ENCODE measurements at regions not wholly inside any gene's neighbourhood (a gene's known extent, or its start where the extent isn't known, plus 50 kb on each side); places are given as distances from the start of the nearest gene placed in this dataset.

DNA sequence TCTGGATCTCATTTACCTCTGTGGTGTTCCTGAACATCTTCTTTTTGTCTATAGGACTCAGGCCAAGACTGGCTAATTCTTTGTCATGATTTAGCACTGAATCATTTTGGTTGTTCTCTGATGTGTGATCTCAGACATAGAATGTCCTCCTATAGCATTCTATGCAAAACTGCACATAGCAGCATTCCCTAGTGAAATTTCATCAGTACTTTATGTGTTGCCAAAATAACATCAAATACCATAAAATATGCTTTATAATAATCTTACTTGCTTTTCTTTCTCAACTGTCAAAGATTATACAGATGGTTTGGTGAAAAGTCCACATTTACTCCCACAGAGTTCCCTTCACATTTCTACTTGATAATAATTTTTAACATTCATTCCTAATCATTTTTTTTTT is 115.7 kb upstream of the MPDZ start:
- DNase-seq (ENCODE audit: low spot score): no peak

DNA sequence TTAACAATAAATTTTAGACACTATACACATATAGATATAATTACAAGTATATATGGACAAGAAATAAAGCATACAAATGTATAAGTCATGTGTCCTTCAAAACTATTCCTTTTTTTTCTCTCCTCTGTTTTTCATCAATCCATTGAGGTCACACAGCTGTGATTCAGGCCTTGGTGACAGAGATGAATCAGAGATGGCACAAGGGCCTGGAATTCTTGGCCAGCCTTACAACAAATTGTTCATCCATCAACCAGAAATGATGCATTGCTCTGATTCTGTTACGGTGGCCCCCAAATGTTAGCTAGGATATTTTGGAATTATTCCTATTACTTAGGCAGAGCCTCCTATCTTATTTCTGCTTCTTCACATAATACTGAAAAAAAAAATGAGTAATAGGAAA is 108.7 kb upstream of the MPDZ start:
- no peak for DNase-seq (ENCODE audit: low spot score)

DNA sequence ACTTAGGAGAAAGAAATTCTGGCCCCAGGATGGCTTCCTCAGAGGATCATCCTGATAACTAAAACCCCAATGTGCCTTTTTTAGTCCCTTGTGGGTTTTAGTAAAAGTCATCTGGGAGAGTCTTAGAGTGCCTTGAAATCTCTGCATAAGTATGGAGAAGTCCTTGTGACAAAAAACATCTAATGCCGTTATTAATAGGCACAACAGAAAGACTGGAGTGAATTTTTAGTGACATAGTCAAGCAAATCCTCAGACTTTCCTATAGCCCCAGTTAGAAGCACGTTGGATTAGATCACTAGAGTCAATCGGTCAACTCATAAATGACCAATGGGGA is 108.2 kb upstream of the MPDZ start:
- DNase-seq (ENCODE audit: low spot score): no peak

DNA sequence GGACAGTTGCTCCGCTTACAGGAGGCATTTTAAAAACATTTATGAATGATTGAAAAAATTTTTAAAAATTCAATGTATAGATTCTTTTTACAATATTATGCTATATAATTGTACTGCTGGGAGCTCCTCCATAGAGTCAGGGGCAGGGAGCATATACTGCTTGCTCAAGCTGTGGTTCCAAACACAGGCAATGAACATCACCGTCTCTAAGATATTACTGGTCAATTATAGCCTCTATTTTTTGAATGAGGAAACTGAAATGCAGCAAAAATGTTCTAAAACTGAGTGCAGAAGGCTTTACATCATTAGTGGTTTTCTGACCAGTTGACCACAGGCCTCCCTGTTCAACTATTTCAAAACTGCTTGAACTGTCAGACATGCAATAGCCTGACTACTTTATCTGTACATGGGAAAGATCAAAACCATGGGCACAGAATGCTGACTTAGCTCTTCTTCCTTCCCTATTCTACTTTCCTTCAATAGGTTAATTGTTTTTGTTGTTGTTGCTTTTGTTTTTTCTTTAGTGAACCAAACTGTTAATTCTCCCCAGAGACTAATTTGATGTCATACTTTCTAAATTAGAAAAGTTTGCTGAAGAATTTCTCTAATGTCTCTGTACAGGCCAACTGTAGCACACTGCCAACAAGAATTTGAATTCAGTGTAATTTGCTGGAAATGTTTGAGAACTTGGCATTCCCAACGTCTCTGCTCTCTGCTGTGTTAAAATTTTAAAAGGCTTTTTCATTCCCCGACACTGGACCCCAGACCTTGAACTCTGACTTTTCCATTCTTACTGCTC is 107.6 kb upstream of the MPDZ start:
- no peak for DNase-seq (ENCODE audit: low spot score)

DNA sequence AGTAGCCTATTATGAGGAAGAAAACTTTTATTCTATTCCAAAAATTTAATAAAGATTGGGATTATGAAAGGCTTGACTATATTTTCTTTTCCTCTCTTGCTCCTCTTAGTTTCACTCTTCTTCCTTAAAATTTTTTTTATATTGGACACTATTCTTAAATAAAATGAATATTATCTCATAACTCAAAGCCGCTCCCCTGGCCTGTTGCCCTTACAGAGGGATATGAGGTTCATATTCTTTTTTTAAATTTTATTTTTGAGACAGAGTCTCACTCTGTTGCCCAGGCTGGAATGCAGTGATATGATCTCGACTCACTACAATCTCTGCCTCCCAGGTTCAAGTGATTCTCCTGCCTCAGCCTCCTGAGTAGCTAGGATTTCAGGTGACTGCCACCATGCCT is 106.8 kb upstream of the MPDZ start:
- DNase-seq (ENCODE audit: low spot score): no peak

DNA sequence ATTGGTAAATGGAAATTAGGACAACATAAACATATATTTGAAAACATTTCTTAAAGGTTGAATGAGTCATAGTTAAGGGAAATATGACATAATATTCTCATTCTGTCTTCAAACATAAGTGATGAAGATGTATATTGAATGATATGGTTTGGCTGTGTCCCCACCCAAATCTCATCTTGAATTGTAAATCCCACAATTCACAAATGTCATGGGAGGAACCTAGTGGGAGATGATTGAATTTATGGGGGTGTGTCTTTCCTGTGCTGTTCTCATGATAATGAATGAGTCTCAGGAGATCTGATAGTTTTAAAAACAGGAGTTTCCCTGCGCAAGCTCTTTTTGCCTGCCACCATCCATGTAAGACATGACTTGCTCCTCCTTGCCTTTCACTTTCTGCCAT is 104.4 kb upstream of the MPDZ start:
- no peak for DNase-seq (ENCODE audit: low spot score)

DNA sequence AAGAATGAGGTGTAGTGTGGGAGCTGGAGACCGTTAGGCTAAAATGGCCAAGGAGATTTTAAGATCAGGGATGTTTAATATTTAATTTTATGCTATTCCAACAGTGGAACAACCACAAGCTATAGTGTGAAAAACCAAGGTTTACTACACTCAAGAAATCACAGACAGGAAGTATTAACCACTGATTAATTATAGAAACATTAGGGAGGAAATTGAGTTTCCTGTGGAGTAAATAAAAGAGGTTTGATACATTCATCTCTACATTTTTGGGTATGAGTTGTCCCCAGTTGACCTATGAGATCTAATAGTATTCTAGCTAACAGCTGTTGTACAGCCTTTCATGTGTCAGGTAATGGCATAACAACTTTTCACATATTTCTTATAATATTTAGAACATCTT is 103.7 kb upstream of the MPDZ start:
- DNase-seq (ENCODE audit: low spot score): no peak

DNA sequence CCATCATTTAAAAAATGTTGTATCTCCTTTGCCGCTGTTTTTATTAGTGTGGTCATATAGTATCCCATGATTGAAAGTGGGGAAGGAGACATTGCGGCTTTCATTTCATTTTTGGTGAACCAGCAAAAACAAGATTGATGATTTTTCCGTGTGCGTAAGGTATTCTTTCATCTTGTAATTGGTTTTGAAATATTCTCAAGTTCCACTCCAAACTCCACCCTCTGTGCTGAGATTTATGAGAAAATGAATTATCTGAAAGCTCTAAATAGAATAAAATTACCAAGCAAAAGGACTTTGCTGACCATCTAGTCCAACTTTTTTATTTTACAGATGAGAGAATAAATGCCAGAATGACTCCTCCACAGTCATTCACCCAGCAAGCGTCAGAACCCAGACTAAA is 103.1 kb upstream of the MPDZ start:
- DNase-seq (ENCODE audit: low spot score): no peak

DNA sequence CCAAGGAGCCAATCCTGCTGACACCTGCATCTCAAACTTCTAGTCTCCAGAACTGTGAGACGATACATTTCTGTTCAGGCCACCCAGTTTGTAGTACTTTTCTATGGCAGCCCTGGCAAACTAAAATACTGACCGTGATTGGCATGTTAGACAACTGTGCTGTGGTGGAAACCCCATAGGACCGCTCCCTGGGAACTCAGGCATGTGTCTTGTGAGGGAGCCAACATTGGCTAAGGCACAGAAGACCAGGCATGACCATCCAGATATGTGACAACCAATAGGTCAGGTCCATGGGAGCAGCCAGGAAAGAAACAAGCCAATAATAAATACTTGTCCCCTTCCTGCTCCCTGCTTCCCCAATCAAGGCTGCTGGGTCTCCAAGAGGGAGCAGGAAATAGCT is 101.4 kb upstream of the MPDZ start:
- no peak for DNase-seq (ENCODE audit: low spot score)

DNA sequence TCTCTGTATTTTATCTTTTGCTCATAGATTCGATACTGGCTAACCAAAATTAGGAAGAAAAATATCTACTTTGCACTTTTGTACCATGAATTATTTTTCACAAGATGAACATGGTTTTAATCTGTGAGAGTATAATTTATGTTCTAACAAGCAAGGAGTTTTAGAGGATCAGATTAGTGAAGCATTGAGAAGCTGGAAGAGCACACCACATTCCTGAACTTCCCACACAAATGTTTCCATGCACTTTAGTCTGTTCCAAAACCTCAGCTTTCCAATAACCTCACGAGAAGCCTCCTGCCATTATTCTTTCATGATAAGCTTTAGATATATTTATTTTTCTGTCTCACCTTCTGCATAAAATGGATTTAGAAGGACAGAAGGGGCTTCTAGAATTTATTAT is 98.7 kb upstream of the MPDZ start:
- no peak for DNase-seq (ENCODE audit: low spot score)

DNA sequence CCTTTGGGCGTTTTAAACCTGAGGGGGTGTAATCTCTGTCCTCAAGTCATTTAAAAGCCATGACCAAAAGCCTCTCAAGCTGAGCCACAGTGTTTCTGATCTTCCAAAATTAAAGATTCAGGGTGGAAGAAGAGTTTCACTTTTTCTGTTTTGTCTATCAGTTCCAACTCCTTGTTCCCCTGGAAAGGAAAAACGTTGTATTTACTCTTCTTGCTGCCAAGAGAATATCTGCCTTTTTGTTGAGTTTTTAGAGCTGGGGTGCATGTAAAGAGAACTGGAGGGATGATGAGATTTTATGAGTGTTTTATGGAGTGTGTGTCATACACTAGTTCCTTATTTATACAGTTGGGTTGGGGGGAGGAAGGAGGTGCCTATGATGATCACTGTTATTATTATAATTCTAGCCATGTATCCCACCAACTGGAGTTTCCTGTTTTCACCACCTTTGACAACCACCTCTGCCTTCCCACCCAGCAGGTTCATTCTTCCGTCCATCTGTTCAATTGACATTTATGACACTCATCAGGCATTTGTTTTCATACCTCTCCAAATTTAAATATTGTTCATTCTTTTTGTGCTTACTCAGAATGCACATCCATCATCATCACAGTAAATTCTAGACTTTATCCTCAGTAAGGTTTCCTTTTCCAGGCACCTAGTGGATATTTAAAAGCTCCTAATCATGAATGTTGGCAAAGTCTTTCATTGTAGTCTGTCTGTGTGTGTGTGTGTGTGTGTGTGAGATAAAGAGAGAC is 97.9 kb upstream of the MPDZ start:
- no peak for DNase-seq (ENCODE audit: low spot score)

DNA sequence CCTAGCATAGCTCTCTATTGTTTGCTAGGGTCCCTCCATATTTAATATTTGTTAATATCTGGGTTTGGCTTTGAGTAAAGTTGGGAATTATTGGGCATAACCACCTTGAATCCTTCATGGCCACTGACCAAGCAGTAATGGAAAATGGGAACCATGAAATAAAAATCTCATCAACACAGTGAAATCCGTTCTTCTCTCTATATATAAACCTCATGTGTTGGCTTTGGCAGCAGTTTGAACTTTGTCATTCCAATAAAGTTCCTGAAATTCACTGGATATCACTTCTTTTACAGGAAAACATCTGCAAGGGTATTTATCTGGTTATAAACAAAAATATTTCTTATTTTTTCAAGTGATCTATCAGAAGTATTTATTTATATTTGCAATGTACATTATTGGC is 93.0 kb upstream of the MPDZ start:
- DNase-seq (ENCODE audit: low spot score): no peak

DNA sequence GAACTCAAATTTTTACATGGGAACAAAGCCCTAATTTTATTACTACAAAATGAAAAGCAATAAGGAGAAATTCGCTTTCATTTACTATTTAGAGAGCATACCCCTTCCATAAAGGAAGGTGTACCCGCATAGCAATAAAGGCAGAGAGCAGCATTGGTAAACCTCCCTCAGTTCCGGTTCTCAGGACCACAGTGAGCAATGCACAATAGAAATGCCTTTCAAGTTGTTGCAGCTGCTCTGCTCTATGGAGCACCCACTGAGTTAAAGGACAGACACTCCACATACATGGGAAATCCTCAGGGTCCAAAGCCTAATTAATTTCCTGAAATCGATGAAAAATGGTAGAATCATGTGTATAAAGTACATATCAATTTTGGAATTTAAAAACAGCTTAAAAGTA is 89.9 kb upstream of the MPDZ start:
- no peak for DNase-seq (ENCODE audit: low spot score)

DNA sequence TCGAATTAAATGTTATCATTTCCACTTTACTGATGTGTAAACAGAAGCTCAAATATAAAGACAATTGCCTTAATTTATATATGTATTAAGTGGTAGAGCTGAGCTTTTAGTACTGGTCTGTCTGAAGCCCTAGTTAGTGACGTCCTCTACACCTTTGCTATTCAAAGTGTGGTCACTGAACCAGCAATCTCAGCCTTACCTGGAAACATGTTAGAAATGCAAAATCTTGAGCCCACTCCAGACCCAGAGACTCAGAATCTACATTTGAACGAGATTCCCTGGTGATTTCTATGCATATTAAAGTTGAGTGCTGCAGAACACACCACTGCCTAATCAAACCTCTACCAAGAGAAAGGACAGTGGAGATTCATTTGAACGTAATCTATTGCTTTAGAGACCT is 88.3 kb upstream of the MPDZ start:
- no peak for DNase-seq (ENCODE audit: low spot score)

DNA sequence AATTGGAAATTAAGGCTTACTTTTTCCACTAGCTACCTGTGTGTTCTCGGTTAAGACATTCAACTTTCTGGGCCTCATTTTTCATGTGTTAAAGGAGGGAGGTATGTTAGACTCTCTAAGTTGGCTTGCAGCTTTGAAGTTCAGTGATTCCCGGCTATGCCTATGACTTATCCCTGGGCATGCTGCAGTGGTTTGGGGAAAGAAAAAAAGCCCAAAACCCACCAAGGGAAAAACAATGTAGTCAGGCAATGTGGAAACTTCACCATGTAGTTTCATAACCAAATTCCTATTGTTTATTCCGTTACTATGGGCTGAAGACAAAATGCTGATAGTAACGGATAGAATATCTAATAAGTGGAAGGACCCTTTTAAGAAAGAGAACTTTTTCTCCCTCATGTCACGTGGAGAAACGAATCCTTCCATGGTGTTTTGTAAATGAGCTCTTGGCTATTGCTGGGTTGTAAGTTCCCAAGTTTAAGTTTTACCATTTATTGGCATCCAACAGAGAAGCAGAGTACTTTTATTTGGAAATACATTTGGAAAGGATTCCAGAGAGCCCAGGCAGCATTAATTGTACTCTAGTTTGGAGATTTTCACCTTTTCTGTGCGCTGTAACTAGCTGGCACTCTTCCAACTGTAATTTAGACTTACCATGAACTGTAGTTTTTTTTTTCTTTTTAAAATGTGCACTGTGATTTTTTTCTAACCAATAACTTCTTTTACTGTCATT is 84.9 kb upstream of the MPDZ start:
- DNase-seq (ENCODE audit: low spot score): no peak

DNA sequence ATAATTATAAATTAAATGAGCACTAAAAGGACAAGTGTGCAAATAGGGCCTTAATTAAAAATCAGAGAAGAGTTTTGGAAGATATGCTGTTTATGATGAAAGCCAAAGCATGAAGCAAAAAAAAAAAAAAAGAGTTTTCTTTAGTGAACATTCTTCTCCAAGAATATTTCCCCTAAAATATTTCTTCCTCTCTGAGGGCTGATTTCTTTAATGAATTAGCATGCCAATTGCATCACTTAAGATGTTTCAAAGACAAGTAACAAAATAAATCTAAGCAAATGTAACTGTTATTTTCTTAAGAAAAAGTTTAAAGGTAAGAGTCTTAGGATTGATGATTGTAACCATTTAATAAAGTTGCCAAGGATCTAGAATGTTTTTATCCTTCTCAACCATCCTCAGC is 81.6 kb upstream of the MPDZ start:
- DNase-seq (ENCODE audit: low spot score): no peak

DNA sequence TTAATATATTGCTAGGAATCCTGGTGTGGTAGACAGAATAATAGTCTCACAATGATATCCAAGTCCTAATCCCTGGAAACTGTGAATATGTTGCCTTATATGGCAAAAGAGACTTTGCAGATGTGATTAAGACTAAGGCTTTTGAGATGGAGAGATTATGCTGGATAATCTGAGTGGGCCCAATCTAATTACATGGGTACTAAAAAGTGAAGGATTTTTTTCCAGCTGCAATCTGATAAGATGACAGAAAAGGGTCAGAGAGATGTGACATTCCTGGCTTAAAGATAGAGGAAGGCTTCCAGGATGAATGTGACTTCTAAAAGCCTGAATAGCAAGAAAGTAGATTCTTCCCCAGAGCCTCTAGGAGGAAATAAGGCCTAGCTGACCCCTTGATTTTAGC is 80.7 kb upstream of the MPDZ start:
- no peak for DNase-seq (ENCODE audit: low spot score)

DNA sequence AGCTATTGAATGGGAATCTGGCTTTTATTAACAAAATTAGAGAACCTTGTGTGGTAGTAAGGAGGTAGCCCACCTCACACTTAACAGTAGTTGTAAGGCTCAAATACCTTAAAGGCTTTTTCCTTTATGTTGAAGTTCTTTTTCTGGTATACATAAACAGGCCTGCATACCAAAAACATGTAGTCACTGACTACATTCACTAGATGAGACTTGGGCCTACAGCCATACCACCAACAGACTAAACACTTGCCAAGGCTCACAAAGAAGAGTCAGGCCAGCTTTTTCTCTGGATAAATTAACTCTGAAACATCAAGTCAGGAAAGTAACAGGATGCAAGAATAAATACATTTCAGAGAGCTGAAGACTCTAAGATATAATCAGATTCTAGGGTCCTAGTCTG is 78.6 kb upstream of the MPDZ start:
- DNase-seq (ENCODE audit: low spot score): no peak

DNA sequence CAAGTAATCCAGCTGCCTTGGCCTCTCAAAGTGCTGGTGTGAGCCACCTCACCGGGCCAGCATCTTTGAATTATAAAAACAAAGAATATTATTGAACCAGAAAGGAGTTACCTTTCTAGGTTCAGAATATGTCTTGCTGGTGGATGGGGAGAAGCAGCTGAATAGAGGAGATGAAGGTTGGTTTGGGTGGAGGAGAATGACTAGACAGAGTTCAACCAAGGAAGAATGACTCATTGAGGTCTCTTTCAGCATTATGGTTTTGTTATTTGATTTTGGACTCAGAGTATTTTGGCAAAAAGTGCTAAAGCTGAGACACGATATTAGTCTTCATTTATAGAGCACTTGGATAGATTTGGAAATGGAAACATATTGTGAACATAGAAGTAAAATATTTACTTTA is 75.2 kb upstream of the MPDZ start:
- DNase-seq (ENCODE audit: low spot score): no peak

DNA sequence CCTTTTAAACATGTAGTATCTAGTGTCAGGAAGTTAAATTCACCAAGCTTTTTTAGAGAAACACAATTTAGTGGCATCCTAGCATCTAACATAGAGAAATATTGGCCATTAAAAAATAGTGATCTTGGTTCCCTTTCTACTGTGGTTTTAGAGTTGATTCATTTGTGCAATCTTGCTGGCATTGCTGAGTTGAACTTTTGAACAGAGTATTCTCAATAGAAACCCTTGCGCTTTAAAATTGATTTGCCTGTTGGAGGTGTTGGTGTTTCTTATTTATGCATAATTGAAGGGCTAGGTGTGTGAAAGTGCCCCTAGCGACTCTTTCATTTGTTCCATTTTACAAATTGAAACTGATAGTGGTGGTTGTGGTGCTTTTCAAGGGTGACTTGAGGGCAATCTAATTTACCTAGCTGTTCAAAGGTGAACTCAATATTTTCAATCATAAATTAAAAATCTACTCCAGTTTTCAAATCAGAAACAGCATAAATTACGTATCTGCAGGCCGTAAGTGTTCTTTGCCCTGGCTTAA is 73.0 kb upstream of the MPDZ start:
- DNase-seq (ENCODE audit: low spot score): no peak

DNA sequence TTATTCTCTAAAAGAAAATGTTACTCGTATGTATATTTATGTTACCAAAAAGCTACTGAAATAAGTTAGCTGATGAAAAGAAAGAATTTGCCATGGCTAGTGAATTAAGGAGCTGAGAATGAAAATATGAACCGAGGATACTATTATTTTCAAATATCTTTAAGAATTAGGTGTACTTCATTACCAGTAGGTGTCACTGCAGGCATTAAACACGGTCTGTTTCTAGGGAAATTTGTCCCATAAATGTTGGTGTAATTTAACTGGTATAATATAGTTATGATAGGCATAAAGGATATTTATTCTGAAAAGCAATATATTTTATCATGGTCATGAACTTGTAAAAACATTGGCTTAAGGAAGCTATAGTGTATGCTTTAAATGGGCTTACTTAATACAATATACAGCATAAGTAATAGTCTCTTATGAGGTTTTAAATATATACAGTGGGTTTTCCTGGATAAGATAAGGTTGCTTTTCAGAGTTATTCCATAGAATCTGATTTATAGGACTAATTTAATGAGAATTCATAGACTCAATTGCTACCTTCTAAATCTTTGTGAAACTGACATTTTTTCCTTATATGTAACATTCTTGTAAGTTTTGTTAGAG is 72.4 kb upstream of the MPDZ start:
- peak; percentile 41 for DNase-seq (ENCODE audit: low spot score)

DNA sequence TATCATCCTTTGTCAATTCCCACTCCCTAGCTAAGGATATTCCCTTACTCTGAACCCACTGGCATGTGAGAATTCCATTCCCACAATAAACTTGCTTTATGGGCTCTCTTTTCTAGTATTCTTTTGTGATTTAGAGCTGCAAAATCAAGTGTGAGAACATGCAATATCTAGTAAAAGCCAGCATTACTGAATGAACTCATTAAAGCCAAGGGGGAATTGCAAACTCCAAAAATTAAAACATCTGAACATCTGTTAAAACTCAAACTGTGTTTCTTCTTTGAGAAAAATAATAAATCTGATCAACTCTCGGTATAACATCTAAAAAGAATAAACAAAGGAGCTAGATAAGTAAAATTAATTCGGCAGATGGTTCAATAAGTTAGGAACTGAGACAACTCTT is 53.1 kb upstream of the MPDZ start:
- DNase-seq (ENCODE audit: low spot score): no peak

DNA sequence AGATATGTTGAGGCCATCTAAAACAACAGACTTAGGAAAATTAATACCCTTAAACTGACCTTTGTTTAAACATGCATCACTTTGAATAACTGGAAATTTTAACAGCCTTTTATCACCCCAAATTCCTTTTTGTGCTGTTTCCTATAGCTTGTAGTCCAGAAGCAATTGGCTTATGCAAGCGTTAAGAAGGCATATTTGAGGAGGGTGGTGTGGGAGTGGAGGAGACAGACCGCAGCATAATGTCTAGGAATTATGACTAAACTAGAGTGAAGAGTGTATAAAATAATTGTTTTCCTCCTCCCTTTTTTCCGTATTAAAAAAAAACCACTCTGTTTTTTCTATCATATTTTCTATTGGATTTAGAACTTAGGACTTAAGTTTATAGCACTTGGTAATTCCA is 51.8 kb upstream of the MPDZ start:
- DNase-seq (ENCODE audit: low spot score): no peak

All from SW480 (cell line).